GM21723 (cell line): ENCODE measurements at regions not wholly inside any gene's neighbourhood (a gene's known extent, or its start where the extent isn't known, plus 50 kb on each side); places are given as distances from the start of the nearest gene placed in this dataset.
A peak's percentile ranks its signal among the peaks of the same experiment; 100 is the strongest.

ENCODE experiments used
- ATAC-seq: cut with Tn5 transposase; IDR thresholded peaks from one replicate; pipeline ENCODE4 v1.9.1; 2021; ENCODE audit warnings: mild to moderate bottlenecking, moderate library complexity; ENCODE audit not compliant: unreplicated experiment

- ATAC-seq, result no peak
Measured at GRCh38 chr6:105909106-105909505, 177.0 kb upstream of the PRDM1 start.

DNA sequence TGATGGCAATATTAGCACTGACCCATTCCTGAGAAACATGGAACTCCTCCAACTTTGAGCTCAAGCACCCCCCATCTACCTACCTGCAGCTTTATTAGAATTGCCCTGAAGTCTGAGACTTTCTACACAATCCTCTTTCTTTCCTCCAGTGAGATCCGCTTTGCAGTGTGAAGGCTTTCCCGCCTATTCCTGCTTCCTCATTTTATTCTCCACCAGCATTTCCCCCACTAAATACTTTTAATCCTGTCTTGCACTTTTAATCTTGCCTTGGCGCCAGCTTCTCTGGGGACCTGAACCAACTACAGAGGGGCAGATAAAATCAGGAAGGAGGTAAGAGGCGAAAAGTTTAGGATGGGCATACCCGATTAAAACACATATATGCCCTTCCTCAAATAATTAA is 178.1 kb upstream of the PRDM1 start:
- no peak for ATAC-seq

DNA sequence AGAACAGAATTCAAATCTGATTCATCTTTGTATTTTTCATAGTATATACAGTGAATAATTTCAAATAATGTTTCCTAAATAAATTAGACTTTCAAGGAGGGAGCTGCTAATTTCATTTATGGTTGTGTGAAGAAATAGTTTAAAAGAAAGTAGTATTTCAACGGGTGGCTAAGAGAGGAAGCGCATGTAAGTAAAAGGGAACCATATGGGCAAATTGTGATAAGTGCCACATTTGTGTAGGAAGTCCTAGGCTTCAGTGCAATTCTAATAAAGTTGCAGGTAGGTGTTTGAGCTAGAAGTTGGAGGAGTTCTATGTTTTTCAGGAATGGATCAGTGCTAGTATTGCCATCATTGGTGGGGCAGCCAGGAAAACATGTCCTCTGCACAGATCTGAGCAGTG is 178.8 kb upstream of the PRDM1 start:
- no peak for ATAC-seq

GRCh38 chr6:105902401-105903031 is 183.6 kb upstream of the PRDM1 start:
- no peak for ATAC-seq

- no peak for ATAC-seq
Measured at GRCh38 chr6:105901583-105901982, 184.6 kb upstream of the PRDM1 start.

DNA sequence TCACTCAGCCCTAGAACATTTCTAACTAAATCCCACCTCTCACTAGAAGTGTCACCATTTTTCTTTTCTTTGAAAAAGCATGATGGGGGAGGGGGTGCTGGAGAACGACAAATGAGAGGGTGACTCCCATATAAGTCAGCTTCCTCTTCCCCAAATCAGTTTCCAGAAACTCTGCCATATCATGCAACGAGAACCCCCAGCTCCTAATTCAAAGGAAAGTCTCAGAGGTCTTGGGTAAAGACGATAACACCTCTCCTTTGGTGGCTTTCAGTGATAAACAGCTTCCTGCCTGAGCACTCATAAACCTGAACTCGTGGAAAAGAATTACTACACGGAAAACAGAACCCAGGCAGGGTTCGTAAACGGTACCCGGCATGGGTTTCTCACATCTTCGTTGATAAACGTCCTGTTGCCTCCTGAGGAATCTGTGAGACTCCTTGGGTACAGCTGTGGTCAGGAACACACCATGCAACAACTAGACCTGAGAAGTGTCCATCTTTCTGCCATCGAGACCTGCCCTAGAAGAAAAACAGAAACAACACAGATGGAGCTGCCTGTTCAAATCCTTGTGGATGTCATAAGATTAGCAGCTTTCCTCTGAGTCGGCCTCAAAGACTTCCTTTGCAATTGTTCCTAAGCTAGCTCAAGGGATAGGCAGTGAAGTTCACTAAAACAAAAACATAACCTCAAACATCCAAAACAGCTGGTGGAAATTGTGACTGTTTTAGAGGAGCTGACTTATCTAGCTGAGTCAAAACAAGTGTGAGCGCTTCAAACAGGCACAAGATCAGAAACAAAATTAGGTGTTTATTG is 185.8 kb upstream of the PRDM1 start:
- ATAC-seq, result no peak

GRCh38 chr6:105898286-105898685 is 187.8 kb upstream of the PRDM1 start:
- peak; percentile 79 for ATAC-seq

DNA sequence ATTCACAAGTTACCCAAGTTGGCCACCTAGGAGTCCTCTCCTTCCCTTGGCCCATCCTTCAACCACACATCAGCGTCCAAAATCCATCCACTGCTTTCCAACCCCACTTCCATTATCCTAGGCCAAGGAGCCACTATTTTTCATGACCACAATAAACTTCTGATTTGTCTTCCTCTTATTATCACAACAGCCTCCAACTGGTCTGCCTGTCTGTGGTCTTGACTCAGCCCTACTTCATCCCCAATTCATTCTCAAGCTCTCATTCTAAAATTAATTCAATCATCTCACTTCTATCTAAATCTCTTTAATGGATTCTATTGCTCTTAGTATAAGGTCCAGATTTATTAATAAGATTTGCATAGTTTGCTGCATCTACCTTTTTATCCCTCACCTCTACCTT is 189.0 kb upstream of the PRDM1 start:
- ATAC-seq, result no peak

- ATAC-seq, result no peak
Measured at GRCh38 chr6:105896821-105897095, 189.4 kb upstream of the PRDM1 start.

DNA sequence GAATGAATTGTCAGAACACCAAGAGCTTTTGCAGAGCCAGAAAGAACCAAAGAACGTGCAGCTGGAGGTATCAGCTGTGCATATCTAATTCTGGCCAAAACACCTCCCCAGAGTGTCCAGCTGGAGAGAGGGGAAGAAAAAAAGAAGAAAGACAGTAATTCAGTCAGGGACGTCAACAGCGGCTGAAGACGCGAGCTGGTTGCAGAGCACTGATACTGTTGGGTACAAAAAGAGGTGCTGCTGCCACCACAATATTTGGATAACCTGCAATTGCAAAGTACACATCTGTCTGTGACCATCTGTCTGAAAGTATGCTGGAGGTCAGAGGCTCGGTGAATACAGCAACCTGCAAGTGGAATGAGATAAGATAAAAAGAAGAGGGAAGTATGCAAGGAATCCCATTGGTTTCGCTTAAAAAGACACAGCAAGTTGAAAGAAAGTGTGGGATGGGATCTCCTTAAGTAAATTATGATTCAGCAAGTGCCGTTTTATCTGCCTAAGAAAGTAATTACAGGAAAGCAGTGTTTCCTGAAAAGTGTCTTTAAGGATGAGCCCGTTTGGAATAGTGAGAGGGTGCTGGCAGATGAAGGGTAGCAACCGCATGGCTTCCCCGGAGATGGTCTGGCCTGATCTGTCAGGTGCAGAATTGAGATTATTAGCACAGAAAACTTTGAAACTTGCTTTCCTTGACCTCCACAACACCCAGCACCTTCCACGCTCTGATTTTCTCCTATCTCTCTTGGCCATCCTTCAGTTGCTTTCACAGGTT is 189.9 kb upstream of the PRDM1 start:
- no peak for ATAC-seq

- ATAC-seq, result no peak
Measured at GRCh38 chr6:105894556-105894955, 191.6 kb upstream of the PRDM1 start.

GRCh38 chr6:105893741-105894140 is 192.4 kb upstream of the PRDM1 start:
- no peak for ATAC-seq

DNA sequence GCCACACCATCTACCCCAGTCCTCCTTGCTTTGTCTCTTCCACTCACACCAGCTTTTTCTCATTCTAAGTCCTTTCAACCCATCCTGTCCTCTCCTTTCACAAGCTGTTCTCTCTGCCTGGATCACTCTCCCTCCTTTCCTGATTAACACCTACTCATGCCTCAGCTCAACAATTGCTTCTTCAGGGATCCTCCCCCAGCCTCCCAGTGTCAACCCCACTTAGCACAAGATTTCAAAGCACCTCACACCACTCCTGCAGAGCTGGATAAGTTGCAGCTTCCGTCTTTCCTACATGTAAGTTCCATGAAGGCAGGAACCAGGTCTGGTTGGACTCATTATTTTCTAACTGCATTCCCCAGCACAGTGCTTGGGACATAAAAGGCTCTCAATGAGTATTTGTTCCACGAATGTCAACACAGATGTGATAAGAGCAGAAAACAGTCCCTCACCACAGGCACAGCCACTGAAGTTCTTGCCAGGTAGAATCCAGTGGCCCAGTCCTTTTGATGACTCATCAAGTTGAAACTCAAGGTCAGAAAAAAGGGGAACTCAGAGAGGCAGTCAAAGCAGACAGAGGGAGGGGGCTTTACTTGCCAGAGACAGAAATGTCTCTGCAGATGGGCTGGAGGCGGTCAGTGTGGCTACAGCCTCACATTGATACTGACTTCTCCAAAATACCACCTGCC is 193.4 kb upstream of the PRDM1 start:
- peak; percentile 90 for ATAC-seq

- no peak for ATAC-seq
Measured at GRCh38 chr6:105890521-105891244, 195.5 kb upstream of the PRDM1 start.

DNA sequence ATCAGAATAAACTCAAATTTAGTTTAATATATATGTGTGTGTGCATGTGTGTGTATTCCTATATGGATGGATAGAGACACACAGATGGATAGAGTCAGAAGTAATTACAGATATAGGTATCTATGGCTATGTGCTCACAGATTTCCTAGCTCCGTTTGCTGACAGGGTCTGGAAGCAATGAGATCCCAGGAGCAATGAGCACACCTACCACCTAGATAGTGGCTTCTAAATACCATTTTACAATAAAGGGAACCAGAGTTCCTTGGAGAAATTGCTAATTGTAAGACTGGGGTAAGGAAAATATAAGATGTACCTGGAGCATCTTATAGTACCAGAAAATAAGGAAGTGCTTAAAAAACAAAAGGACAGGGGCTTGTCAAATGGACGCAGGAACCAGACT is 196.2 kb upstream of the PRDM1 start:
- ATAC-seq, result no peak

GRCh38 chr6:105886814-105887544 is 199.2 kb upstream of the PRDM1 start:
- no peak for ATAC-seq

GRCh38 chr6:105886066-105886813 is 199.9 kb upstream of the PRDM1 start:
- ATAC-seq, result no peak

DNA sequence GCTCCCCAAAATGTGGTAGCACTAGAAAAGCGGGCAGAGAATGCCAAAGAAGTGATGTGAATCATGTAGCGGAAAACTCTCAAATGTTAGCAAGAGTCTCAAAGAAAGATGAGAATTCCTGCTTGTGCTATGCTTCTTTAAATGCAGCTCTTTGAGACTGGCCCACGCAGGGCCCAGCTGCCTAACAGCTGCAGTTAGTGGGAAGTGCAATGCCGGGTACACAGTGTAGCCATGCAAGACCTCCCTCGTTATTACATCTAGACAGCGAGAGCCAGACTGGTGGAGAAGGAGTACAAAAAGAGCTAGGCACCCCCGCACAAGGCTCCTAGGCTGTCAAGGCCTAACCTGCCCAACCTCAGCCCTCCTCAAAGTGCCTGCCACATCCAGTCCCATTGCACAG is 201.7 kb upstream of the PRDM1 start:
- ATAC-seq, result no peak

DNA sequence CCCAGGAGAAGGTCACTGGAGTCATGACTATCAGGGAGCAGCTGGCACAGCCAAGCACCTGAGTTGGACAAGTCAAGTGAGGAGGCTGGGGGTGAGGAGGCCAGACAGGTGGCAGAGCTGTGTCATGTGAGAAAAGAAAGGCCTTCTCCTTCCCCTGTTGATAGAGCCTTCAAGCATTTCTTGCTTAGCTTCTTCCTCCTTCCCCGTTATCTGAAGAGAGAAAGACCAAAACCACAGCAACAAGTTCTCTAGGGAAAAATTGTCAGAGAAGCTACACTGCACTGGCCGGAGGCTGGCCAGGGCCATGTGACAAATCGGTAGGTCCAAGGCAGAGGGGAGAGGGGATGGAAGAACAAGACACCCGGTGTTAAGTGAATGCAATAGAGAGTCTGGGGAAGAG is 202.1 kb upstream of the PRDM1 start:
- ATAC-seq, result no peak

DNA sequence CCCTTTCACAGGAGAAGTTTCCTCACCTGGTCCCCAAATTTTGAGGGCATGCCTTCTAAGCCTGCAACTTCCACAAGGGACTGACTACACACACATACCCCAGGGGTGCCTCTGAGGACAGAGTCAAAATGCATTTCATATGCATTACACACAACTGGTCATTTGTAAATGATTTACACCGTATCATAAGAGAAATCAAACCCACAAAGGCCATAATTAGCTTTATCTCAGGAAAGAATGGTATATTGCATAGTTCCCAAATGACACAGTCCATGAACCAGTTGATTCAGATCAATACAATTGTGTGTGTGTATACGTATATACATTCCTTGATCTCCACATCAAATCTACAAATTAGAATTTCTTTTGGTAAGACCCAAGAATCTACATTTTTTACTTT is 203.3 kb upstream of the PRDM1 start:
- no peak for ATAC-seq
